ENCODE measurements at regions not wholly inside any gene's neighbourhood (a gene's known extent, or its start where the extent isn't known, plus 50 kb on each side); places are given as distances from the start of the nearest gene placed in this dataset.

GRCh38 chr2:88927128-88927527, 235.7 kb downstream of the RPIA start:
- TF ChIP-seq POLR2A (IDR thresholded peaks at IDR 0.05; ENCODE audit: low read length) (no peak), GATA1 (IDR thresholded peaks at IDR 0.05; ENCODE audit: low read depth, low read length) (no peak)
